ENCODE measurements at regions not wholly inside any gene's neighbourhood (a gene's known extent, or its start where the extent isn't known, plus 50 kb on each side); places are given as distances from the start of the nearest gene placed in this dataset.

DNA sequence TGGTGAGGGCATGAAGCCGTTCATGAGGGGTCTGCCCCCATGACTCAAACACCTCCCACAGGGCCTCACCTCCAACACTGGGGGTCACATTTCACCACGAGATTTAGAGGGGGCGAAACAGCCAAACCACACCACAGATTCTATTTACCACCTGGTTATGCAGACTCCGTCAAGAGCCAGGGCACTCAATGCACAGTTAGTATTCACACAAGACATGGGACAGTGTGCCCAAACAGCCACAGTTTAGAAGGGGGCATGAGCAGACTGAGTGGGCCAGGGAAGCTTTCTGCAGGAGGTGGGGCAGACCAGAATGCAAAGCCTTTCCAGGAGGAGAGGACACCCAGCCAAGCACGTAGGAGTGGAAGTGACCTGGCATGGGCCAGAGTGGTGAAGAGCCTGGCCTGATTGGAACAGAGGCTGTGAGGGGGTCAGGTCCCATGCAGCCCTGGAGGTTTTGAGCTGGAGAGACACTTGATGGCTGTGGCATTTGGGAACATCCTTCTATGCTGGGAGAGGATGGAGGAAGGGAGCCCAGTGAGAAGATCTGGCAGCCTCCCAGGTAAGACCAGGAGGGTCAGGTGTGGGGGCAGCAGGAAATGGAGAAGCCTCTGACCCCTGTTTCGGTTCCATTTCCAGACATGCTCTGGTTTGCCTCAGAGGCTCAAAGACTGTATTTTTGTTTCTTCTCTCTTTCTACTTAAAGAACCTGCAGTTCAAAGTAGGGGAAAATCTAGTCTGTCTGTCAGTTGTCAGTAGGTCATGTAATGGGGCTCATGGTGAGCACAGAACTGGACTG is 199.1 kb upstream of the NCAM1 start:
- Histone ChIP-seq H3K79me2 (ENCODE audit: insufficient read depth, low read length) (no peaks in the 10 kb centered on the region), H3K9ac (ENCODE audit: low read length) (no peak overlapping the region), H3K4me2 (ENCODE audit: low read length) (no peak overlapping the region), H3K27ac (ENCODE audit: low read depth, low read length) (no peak overlapping the region), H4K20me1 (ENCODE audit: insufficient read depth) (no peaks in the 10 kb centered on the region), H3K36me3 (ENCODE audit: control insufficient read depth in 1 of 2, insufficient read depth in 2 of 2, low read length in 2 of 2) (no peaks in the 10 kb centered on the region), H2AFZ (ENCODE audit: low read depth, low read length, poor library complexity, severe bottlenecking) (no peak overlapping the region), H3K4me1 (ENCODE audit: control insufficient read depth in 1 of 2, insufficient read depth in 2 of 2, low read length in 2 of 2) (no peaks in the 10 kb centered on the region), H3K9me2 (ENCODE audit: insufficient read depth) (no peaks in the 10 kb centered on the region), H3K4me3 (replicated peaks in 1 of 2; ENCODE audit: low read depth in 1 of 2, low read length in 2 of 2) (no peak overlapping the region), H3K27me3 (ENCODE audit: insufficient read depth, low read length) (peaks cover 35% of the 10 kb centered on the region), H3K9me3 (ENCODE audit: control insufficient read depth in 1 of 2, insufficient read depth in 1 of 2, low read depth in 1 of 2, low read length in 2 of 2) (no peaks in the 10 kb centered on the region)
- intact Hi-C loops (cut with micrococcal nuclease): no loop called here
- CTCF ChIA-PET: no interaction called here
- ATAC-seq: no peak
- no peak for TF ChIP-seq YY1 (IDR thresholded peaks at IDR 0.05; ENCODE audit: extremely low read depth, insufficient replicate concordance, low read depth, low read length)
- TF ChIP-seq, protein P1, sequence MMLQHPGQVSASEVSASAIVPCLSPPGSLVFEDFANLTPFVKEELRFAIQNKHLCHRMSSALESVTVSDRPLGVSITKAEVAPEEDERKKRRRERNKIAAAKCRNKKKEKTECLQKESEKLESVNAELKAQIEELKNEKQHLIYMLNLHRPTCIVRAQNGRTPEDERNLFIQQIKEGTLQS (IDR thresholded peaks at IDR 0.05): no peak
- TF ChIP-seq TCF7L2 (IDR thresholded peaks at IDR 0.05; ENCODE audit: borderline replicate concordance, extremely low read depth, insufficient read depth, insufficient read length): no peak
- no peak for TF ChIP-seq ZFX (IDR thresholded peaks at IDR 0.05)
- TF ChIP-seq ZBTB33 (IDR thresholded peaks at IDR 0.05; ENCODE audit: extremely low read depth, insufficient replicate concordance, low read length): no peak
- TF ChIP-seq POLR2AphosphoS5 (IDR thresholded peaks at IDR 0.05; ENCODE audit: low read depth, low read length): no peak
- TF ChIP-seq, protein P2, sequence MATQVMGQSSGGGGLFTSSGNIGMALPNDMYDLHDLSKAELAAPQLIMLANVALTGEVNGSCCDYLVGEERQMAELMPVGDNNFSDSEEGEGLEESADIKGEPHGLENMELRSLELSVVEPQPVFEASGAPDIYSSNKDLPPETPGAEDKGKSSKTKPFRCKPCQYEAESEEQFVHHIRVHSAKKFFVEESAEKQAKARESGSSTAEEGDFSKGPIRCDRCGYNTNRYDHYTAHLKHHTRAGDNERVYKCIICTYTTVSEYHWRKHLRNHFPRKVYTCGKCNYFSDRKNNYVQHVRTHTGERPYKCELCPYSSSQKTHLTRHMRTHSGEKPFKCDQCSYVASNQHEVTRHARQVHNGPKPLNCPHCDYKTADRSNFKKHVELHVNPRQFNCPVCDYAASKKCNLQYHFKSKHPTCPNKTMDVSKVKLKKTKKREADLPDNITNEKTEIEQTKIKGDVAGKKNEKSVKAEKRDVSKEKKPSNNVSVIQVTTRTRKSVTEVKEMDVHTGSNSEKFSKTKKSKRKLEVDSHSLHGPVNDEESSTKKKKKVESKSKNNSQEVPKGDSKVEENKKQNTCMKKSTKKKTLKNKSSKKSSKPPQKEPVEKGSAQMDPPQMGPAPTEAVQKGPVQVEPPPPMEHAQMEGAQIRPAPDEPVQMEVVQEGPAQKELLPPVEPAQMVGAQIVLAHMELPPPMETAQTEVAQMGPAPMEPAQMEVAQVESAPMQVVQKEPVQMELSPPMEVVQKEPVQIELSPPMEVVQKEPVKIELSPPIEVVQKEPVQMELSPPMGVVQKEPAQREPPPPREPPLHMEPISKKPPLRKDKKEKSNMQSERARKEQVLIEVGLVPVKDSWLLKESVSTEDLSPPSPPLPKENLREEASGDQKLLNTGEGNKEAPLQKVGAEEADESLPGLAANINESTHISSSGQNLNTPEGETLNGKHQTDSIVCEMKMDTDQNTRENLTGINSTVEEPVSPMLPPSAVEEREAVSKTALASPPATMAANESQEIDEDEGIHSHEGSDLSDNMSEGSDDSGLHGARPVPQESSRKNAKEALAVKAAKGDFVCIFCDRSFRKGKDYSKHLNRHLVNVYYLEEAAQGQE (IDR thresholded peaks at IDR 0.05; ENCODE audit: low read depth): no peak
- TF ChIP-seq RAD21 (IDR thresholded peaks at IDR 0.05; ENCODE audit: low read depth): no peak
- TF ChIP-seq SRF (IDR thresholded peaks at IDR 0.05; ENCODE audit: low read depth): no peak
- TF ChIP-seq JUND (IDR thresholded peaks at IDR 0.05): no peak
- no peak for TF ChIP-seq ZNF274 (IDR thresholded peaks at IDR 0.05; ENCODE audit: low read depth, low read length)
- TF ChIP-seq, protein P3, sequence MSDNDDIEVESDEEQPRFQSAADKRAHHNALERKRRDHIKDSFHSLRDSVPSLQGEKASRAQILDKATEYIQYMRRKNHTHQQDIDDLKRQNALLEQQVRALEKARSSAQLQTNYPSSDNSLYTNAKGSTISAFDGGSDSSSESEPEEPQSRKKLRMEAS (IDR thresholded peaks at IDR 0.05): no peak
- TF ChIP-seq CTCF (IDR thresholded peaks at IDR 0.05 in 2 of 3, conservative IDR thresholded peaks at IDR 0.05 in 1 of 3; ENCODE audit: borderline replicate concordance in 1 of 3, insufficient read depth in 1 of 3, low read depth in 2 of 3, low read length in 2 of 3): no peak
- POLR2A ChIA-PET: no interaction called here
- RAD21 ChIA-PET (ENCODE audit: low non-redundant PET in 1 of 2, low total read pairs in 2 of 2, uncharacterized antibody in 2 of 2, unreplicated experiment in 2 of 2): no interaction called here
- no TSS peak for BruUV-seq (replicated peaks)
- no peak for DNase-seq (ENCODE audit: low read depth, low spot score)

Data from HCT116 (cell line).